SH-SY5Y (cell line): ENCODE measurements at regions not wholly inside any gene's neighbourhood (a gene's known extent, or its start where the extent isn't known, plus 50 kb on each side); places are given as distances from the start of the nearest gene placed in this dataset.

Experiments
- GATA2 ChIP-seq: IDR thresholded peaks from 2 replicates; pipeline ENCODE4 v1.6.1; 2011; ENCODE audit warnings: mild to moderate bottlenecking, low read depth, low read length
- GATA3 ChIP-seq: IDR thresholded peaks from 2 replicates; pipeline ENCODE4 v1.6.1; 2011; ENCODE audit warnings: low read depth, mild to moderate bottlenecking, low read length, moderate library complexity

DNA sequence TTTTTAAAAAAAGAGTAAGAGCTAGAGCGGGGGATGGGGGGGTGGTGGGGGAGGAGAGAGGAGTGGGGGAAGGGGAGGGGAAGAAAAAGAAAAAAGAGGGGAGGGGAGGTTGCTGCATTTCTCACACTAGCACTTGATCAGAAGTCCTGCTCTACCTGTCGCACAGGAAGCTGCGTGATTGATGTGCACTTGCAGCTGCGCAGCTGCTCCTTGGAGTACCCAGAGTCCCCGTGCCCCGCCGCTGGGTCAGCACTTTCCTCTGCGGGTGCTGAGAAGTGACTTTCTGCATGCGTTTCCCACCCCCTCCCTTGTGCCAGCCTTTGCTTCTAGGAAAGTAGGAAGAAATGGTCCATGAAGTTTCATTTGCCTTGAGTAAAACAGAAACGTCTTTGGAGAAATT lies 297.3 kb downstream of the ETAA1 start:
- TF ChIP-seq GATA2 (no peak), GATA3 (no peak)
